HEK293 (cell line): ENCODE measurements at regions not wholly inside any gene's neighbourhood (a gene's known extent, or its start where the extent isn't known, plus 50 kb on each side); places are given as distances from the start of the nearest gene placed in this dataset.

Source experiments
- CTCF ChIA-PET: fragments of 350-600 bp; formaldehyde crosslinking; extraction: SDS; loops from one replicate; lab custom pipeline; 2021; ENCODE audit warnings: antibody characterized with exemption; lab: Yijun Ruan, JAX
- POLR2A ChIA-PET: fragments of 300-600 bp; formaldehyde crosslinking; extraction: SDS; loops from one replicate; lab custom pipeline; 2020; ENCODE audit warnings: antibody characterized with exemption, inconsistent platforms; lab: Yijun Ruan, JAX
- H3K27ac ChIP-seq: fragments of 200-500 bp; sonication (Bioruptor generic); 2 replicates; pipeline ENCODE4 v1.5.1; 2014; ENCODE audit warnings: low read depth, low read length, control low read depth, inconsistent platforms; ENCODE audit errors: extremely low read depth
- H3K36me3 ChIP-seq, 2 experiments: fragments of 200-500 bp in 1 of 2; sonication (Bioruptor generic) in 1 of 2; 1 replicate in 1 of 2; 2 replicates in 1 of 2; pipeline ENCODE4 v1.5.1; 2014 to 2017; ENCODE audit warnings: inconsistent platforms in 2 of 2, low read length in 2 of 2; ENCODE audit not compliant: control insufficient read depth in 2 of 2, insufficient read depth in 1 of 2
- H3K4me1 ChIP-seq: fragments of 200-500 bp; sonication (Bioruptor generic); 2 replicates; pipeline ENCODE4 v1.5.1; 2014; ENCODE audit warnings: mild to moderate bottlenecking, low read length, inconsistent platforms; ENCODE audit not compliant: control insufficient read depth, insufficient read depth
- H3K4me3 ChIP-seq: 2 replicates; pipeline ENCODE4 v1.5.1; 2011; ENCODE audit warnings: low read depth, mild to moderate bottlenecking, control low read depth, low read length, moderate library complexity
- H3K9me3 ChIP-seq: fragments of 200-500 bp; sonication (Bioruptor generic); 2 replicates; pipeline ENCODE4 v1.5.1; 2014; ENCODE audit warnings: low read depth, low read length, inconsistent platforms; ENCODE audit not compliant: control insufficient read depth, insufficient read depth
- CTCF ChIP-seq: fragments of 450-650 bp; formaldehyde crosslinking; IDR thresholded peaks from 2 replicates; pipeline ENCODE4 v1.5.1; 2016; ENCODE audit warnings: missing biosample characterization, missing genetic modification characterization
- MYNN ChIP-seq: fragments of 450-650 bp; formaldehyde crosslinking; IDR thresholded peaks from 2 replicates; pipeline ENCODE4 v1.5.1; 2016; ENCODE audit warnings: missing biosample characterization, missing genetic modification characterization, borderline replicate concordance
- PRDM10 ChIP-seq: fragments of 450-650 bp; formaldehyde crosslinking; IDR thresholded peaks from 2 replicates; pipeline ENCODE4 v1.5.1; 2016; ENCODE audit warnings: missing biosample characterization, missing genetic modification characterization
- REPIN1 ChIP-seq: fragments of 450-650 bp; formaldehyde crosslinking; IDR thresholded peaks from 2 replicates; pipeline ENCODE4 v1.5.1; 2017; ENCODE audit warnings: missing biosample characterization, missing genetic modification characterization, low read depth
- REST ChIP-seq: fragments of 450-650 bp; formaldehyde crosslinking; IDR thresholded peaks from 2 replicates; pipeline ENCODE4 v1.5.1; 2016; ENCODE audit warnings: missing biosample characterization, missing genetic modification characterization
- SETDB1 ChIP-seq: IDR thresholded peaks from one replicate; pipeline ENCODE4 v1.6.1; 2017; ENCODE audit warnings: mild to moderate bottlenecking, low read length, moderate library complexity, mixed read lengths; ENCODE audit not compliant: insufficient read length
- ZFP3 ChIP-seq: fragments of 450-650 bp; formaldehyde crosslinking; IDR thresholded peaks from 2 replicates; pipeline ENCODE4 v1.5.1; 2016; ENCODE audit warnings: low read depth, missing biosample characterization, missing genetic modification characterization
- ZNF10 ChIP-seq: fragments of 450-650 bp; formaldehyde crosslinking; IDR thresholded peaks from 2 replicates; pipeline ENCODE4 v1.5.1; 2017; ENCODE audit warnings: missing biosample characterization, missing genetic modification characterization
- ZNF114 ChIP-seq: fragments of 450-650 bp; formaldehyde crosslinking; IDR thresholded peaks from 2 replicates; pipeline ENCODE4 v1.5.0; 2017; ENCODE audit warnings: missing biosample characterization, missing genetic modification characterization
- ZNF133 ChIP-seq: fragments of 450-650 bp; formaldehyde crosslinking; IDR thresholded peaks from 2 replicates; pipeline ENCODE4 v1.5.1; 2016; ENCODE audit warnings: missing biosample characterization, missing genetic modification characterization
- ZNF18 ChIP-seq: fragments of 450-650 bp; formaldehyde crosslinking; IDR thresholded peaks from 2 replicates; pipeline ENCODE4 v1.5.1; 2016; ENCODE audit warnings: missing biosample characterization, missing genetic modification characterization
- ZNF2 ChIP-seq: fragments of 450-650 bp; formaldehyde crosslinking; IDR thresholded peaks from 2 replicates; pipeline ENCODE4 v1.5.1; 2016; ENCODE audit warnings: missing biosample characterization, missing genetic modification characterization
- ZNF280D ChIP-seq: fragments of 450-650 bp; formaldehyde crosslinking; IDR thresholded peaks from 2 replicates; pipeline ENCODE4 v1.5.1; 2016; ENCODE audit warnings: missing biosample characterization, missing genetic modification characterization
- ZNF302 ChIP-seq: fragments of 450-650 bp; formaldehyde crosslinking; IDR thresholded peaks from 2 replicates; pipeline ENCODE4 v1.5.1; 2016; ENCODE audit warnings: missing biosample characterization, missing genetic modification characterization, low read depth
- ZNF366 ChIP-seq: fragments of 450-650 bp; formaldehyde crosslinking; conservative IDR thresholded peaks from 2 replicates; pipeline ENCODE4 v1.5.1; 2016; ENCODE audit warnings: missing biosample characterization, missing genetic modification characterization
- ZNF580 ChIP-seq: fragments of 450-650 bp; formaldehyde crosslinking; IDR thresholded peaks from 2 replicates; pipeline ENCODE4 v1.5.1; 2016; ENCODE audit warnings: missing biosample characterization, missing genetic modification characterization
- ZNF621 ChIP-seq: fragments of 450-650 bp; formaldehyde crosslinking; IDR thresholded peaks from 2 replicates; pipeline ENCODE4 v1.5.1; 2017; ENCODE audit warnings: missing biosample characterization, missing genetic modification characterization
- ZNF629 ChIP-seq: fragments of 450-650 bp; formaldehyde crosslinking; IDR thresholded peaks from 2 replicates; pipeline ENCODE4 v1.5.1; 2017; ENCODE audit warnings: missing biosample characterization, missing genetic modification characterization
- ZNF76 ChIP-seq: fragments of 450-650 bp; formaldehyde crosslinking; IDR thresholded peaks from 2 replicates; pipeline ENCODE4; 2016; ENCODE audit warnings: low read depth, missing biosample characterization, missing genetic modification characterization, borderline replicate concordance

GRCh38 chr12:91383099-91383498 lies 200.5 kb upstream of the DCN start:
- no peak overlapping the region for H3K27ac ChIP-seq
- H3K4me1 ChIP-seq = no peaks in the 10 kb centered on the region
- TF ChIP-seq ZNF280D (tag by site-specific recombination) (no peak), ZFP3 (tag by site-specific recombination) (no peak), ZNF114 (tag by site-specific recombination) (no peak), CTCF (tag by site-specific recombination) (no peak), ZNF76 (tag by site-specific recombination) (no peak), MYNN (tag by site-specific recombination) (no peak), ZNF18 (tag by site-specific recombination) (no peak), ZNF10 (no peak), ZNF621 (no peak), REPIN1 (tag by site-specific recombination) (no peak), SETDB1 (no peak), ZNF580 (tag by site-specific recombination) (no peak), ZNF2 (tag by site-specific recombination) (no peak), ZNF133 (tag by site-specific recombination) (no peak), ZNF629 (tag by site-specific recombination) (no peak), ZNF302 (tag by site-specific recombination) (no peak), REST (no peak), PRDM10 (tag by site-specific recombination) (no peak), ZNF366 (tag by site-specific recombination) (no peak)
- no peak overlapping the region for H3K4me3 ChIP-seq
- CTCF ChIA-PET = interaction anchor here (0.9 to 3.4 kb wide), 14 partner anchors 13 to 1266 kb away, joined by 3 to 19 read pairs (median 7); no protein-coding TSS in a partner anchor
- H3K36me3 ChIP-seq = no peaks in the 10 kb centered on the region
- POLR2A ChIA-PET = no interaction called here
- H3K9me3 ChIP-seq = no peaks in the 10 kb centered on the region
